Germinal center (tissue), 1 donor: ENCODE measurements at regions not wholly inside any gene's neighbourhood (a gene's known extent, or its start where the extent isn't known, plus 50 kb on each side); places are given as distances from the start of the nearest gene placed in this dataset.

Experiments
- DNase-seq: peaks from one replicate; pipeline ENCODE4 v3.0.0; 2012; ENCODE audit warnings: mixed read lengths, low spot score

GRCh38 chr9:91130796-91131318, 230.9 kb downstream of the AUH start:
- DNase-seq = no peak

GRCh38 chr9:91131433-91131839, 230.3 kb downstream of the AUH start:
- no peak for DNase-seq

GRCh38 chr9:91132576-91133073, 229.1 kb downstream of the AUH start:
- no peak for DNase-seq

GRCh38 chr9:91134608-91135007, 227.1 kb downstream of the AUH start:
- DNase-seq = no peak

- DNase-seq = no peak
These were observed 224.3 kb downstream of the AUH start for GRCh38 chr9:91137391-91137790.

- no peak for DNase-seq
These were observed 223.0 kb downstream of the AUH start for GRCh38 chr9:91138760-91139159.

GRCh38 chr9:91141407-91141965, 220.2 kb downstream of the AUH start:
- DNase-seq = no peak

- no peak for DNase-seq
These were observed 218.6 kb downstream of the AUH start for GRCh38 chr9:91143162-91143561.

GRCh38 chr9:91143642-91144041, 218.1 kb downstream of the AUH start:
- DNase-seq = no peak

GRCh38 chr9:91144769-91145168, 216.9 kb downstream of the AUH start:
- DNase-seq = no peak

GRCh38 chr9:91145496-91145895, 216.2 kb downstream of the AUH start:
- DNase-seq = no peak

GRCh38 chr9:91146391-91147019, 215.2 kb downstream of the AUH start:
- no peak for DNase-seq

GRCh38 chr9:91147079-91147708, 214.5 kb downstream of the AUH start:
- no peak for DNase-seq

GRCh38 chr9:91148306-91148705, 213.4 kb downstream of the AUH start:
- peak; percentile 17 for DNase-seq

- no peak for DNase-seq
These were observed 211.3 kb downstream of the AUH start for GRCh38 chr9:91150273-91150997.

GRCh38 chr9:91150998-91151717, 210.6 kb downstream of the AUH start:
- peak; percentile 71 for DNase-seq

- no peak for DNase-seq
These were observed 210.0 kb downstream of the AUH start for GRCh38 chr9:91151718-91152095.

GRCh38 chr9:91154686-91155085, 207.0 kb downstream of the AUH start:
- DNase-seq = no peak

- no peak for DNase-seq
These were observed 206.5 kb downstream of the AUH start for GRCh38 chr9:91155181-91155580.

- no peak for DNase-seq
These were observed 205.9 kb downstream of the AUH start for GRCh38 chr9:91155746-91156376.

- DNase-seq = no peak
These were observed 205.1 kb downstream of the AUH start for GRCh38 chr9:91156451-91157234.
